Activated T-helper 2 cell treated with anti-CD3 and anti-CD28 coated beads, Interferon-gamma antibody, Interleukin-2, Interleukin-4, amounts not matched to agents 10 μg/mL and 5 μg/mL and 100 μg/mL, durations not matched to agents 14 hours and 24 hours and 36 hours (primary cell): ENCODE measurements at regions not wholly inside any gene's neighbourhood (a gene's known extent, or its start where the extent isn't known, plus 50 kb on each side); places are given as distances from the start of the nearest gene placed in this dataset.
"Not testable (repeated sequence)": the region's sequence is repeated elsewhere in the genome, so short reads cannot be mapped to it uniquely, and the experiment has no call there.

ENCODE experiments used
- DNase-seq: peaks from one replicate; pipeline ENCODE4 v3.0.0; 2021; ENCODE audit warnings: low spot score
- H3K27ac Mint-ChIP-seq: one replicate; pipeline ENCODE4 v1.8.0; 2021; ENCODE audit warnings: mixed read lengths
- H3K27me3 Mint-ChIP-seq: one replicate; pipeline ENCODE4 v1.8.0; 2021; ENCODE audit warnings: low read depth, mixed read lengths
- H3K36me3 Mint-ChIP-seq: one replicate; pipeline ENCODE4 v1.8.0; 2021; ENCODE audit warnings: low read depth, mixed read lengths
- H3K4me1 Mint-ChIP-seq: one replicate; pipeline ENCODE4 v1.8.0; 2021; ENCODE audit warnings: low read depth, mixed read lengths
- H3K4me3 Mint-ChIP-seq: one replicate; pipeline ENCODE4 v1.8.0; 2021; ENCODE audit warnings: low read depth, mild to moderate bottlenecking, moderate library complexity, mixed read lengths
- H3K9me3 Mint-ChIP-seq: one replicate; pipeline ENCODE4 v1.8.0; 2021; ENCODE audit warnings: mixed read lengths
- intact Hi-C: fragments of 100-400 bp; cut with micrococcal nuclease; formaldehyde crosslinking; loops from one replicate; pipeline ENCODE4 v1.15.1; 2023

DNA sequence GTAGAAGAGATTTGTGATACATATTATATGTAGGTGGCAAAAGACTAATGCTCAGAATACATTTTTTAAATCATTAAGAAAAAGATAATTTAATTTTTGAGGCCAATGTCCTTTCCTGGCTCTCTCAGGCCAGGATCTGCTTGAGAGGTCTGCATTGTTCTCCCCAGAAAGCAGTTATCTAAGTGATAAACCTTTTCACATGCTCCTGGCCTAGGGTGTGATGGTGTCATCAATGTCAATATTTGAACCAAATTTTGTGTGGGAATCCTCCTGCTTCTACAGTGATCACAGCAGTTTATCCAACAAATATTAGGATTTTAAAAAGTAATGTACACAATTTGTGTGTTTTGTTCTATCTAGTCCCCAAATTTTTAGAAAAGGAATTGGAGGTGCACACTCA is 166.6 kb downstream of the DIRAS2 start:
- intact Hi-C loops = no loop called here
- no peak for DNase-seq
- Mint-ChIP-seq H3K27me3 (peaks cover 11% of the 10 kb centered on the region), H3K4me1 (no peaks in the 10 kb centered on the region), H3K4me3 (no peak overlapping the region), H3K36me3 (no peaks in the 10 kb centered on the region), H3K27ac (no peak overlapping the region), H3K9me3 (no peaks in the 10 kb centered on the region)

DNA sequence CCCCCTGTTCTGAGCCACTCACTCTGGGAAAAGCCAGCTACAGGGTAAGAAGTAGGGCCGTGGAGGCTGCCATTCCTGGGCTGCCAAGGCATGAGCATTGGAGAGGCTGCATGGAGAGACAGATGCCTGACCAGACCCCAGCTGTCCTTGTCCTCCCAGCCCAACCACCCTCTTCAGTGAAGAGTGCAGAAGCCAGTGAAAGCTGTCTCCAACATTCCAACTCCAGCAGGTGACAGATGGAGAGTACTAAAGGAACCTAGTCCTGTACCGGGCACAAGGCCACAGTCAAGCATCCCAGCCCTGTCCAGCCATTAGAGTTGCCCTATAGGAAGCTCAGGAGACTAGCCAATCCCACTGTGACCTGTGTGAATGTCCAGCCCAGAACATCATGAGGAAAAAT is 165.1 kb downstream of the DIRAS2 start:
- Mint-ChIP-seq H3K27me3 (peaks cover 9% of the 10 kb centered on the region), H3K36me3 (no peaks in the 10 kb centered on the region), H3K4me3 (no peak overlapping the region), H3K27ac (no peak overlapping the region), H3K9me3 (no peaks in the 10 kb centered on the region), H3K4me1 (no peaks in the 10 kb centered on the region)
- intact Hi-C loops = no loop called here
- no peak for DNase-seq

DNA sequence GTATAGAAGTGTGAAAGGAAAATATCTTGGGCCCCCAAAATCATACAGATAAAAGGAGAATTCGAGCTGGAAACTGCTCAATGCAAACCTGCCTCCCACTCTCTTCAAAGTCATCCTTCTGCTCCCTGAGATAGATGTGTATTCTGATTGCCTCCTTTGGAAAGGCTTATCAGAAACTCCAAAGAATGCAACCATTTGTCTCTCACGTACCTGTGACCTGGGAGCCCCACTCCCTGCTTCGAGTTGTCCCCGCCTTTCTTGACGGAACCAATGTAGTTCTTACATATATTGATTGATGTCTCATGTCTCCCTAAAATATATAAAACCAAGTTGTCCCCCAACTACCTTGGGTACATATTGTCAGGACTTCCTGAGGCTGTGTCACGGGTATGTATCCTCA is 163.8 kb downstream of the DIRAS2 start:
- no peaks in the 10 kb centered on the region for H3K9me3 Mint-ChIP-seq
- H3K4me1 Mint-ChIP-seq = no peaks in the 10 kb centered on the region
- no peak overlapping the region for H3K27ac Mint-ChIP-seq
- no peak overlapping the region for H3K4me3 Mint-ChIP-seq
- no peaks in the 10 kb centered on the region for H3K36me3 Mint-ChIP-seq
- no peak for DNase-seq
- intact Hi-C loops = no loop called here
- H3K27me3 Mint-ChIP-seq = peaks cover 9% of the 10 kb centered on the region

DNA sequence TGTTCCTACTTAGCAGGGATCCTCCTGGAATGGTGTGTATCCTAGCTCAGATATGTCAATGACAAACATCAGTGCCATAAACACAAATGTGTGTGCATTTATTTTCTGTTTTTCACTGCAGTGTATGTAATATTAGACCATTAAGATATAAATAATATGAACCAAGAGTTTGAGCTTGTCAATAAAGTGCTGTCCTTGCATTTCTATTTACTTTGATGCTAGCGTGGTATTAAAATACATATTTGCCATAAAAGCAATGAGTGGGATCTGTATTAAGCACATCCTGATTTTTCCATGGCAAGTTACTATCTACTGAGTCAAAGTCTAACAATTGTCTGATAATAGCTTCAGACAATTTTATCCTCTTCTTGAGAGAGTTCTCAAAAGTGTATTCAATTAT is 157.6 kb downstream of the DIRAS2 start:
- Mint-ChIP-seq H3K27ac (no peak overlapping the region), H3K4me3 (no peak overlapping the region), H3K36me3 (no peaks in the 10 kb centered on the region), H3K27me3 (peaks cover 2% of the 10 kb centered on the region), H3K4me1 (no peaks in the 10 kb centered on the region), H3K9me3 (no peaks in the 10 kb centered on the region)
- intact Hi-C loops = no loop called here
- DNase-seq = no peak

DNA sequence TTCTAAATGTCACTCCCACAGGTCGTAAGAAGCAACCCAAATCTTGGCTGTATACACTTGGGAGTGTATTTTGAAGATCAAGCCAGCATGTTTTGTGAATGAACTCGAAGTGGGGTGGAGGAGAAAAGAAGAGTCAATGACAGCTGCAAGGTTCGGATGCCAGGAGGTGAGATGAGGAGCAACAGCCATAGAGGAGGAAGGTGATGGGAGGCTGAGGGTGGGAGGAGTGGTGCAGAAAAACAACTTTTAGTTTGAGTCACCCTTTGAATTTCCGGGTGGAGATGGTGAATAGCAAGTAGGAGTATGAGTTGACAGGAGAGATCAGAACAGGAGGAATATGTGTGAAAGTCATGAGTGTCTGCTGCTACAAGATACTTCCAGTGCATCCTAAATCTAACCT is 153.6 kb downstream of the DIRAS2 start:
- DNase-seq = no peak
- Mint-ChIP-seq H3K9me3 (no peaks in the 10 kb centered on the region), H3K4me3 (no peak overlapping the region), H3K27me3 (peaks cover 4% of the 10 kb centered on the region), H3K4me1 (no peaks in the 10 kb centered on the region), H3K36me3 (no peaks in the 10 kb centered on the region), H3K27ac (no peak overlapping the region)
- intact Hi-C loops = no loop called here

DNA sequence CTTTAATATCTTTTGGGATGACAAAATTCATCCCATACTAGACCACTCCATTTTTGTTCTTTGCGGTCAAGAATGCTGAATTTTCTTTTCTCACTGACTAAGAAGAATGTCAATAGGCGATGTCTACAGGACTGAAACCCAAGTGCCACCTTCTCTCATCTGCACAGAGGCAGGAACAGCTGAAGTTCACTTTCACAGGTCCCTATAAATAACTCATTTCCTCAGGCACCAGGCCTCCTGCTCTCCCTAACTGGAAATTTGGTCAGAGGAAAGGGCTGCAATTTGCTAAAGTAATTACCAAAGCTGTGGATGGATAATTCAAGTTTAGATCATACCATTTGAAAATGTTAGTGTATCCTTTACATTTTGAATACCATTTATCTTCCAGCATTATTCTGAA is 142.9 kb downstream of the DIRAS2 start:
- no peaks in the 10 kb centered on the region for H3K36me3 Mint-ChIP-seq
- intact Hi-C loops = no loop called here
- no peaks in the 10 kb centered on the region for H3K9me3 Mint-ChIP-seq
- H3K27ac Mint-ChIP-seq = no peak overlapping the region
- H3K4me1 Mint-ChIP-seq = peaks cover 1% of the 10 kb centered on the region
- DNase-seq = no peak
- peaks cover 7% of the 10 kb centered on the region for H3K27me3 Mint-ChIP-seq
- H3K4me3 Mint-ChIP-seq = no peak overlapping the region

DNA sequence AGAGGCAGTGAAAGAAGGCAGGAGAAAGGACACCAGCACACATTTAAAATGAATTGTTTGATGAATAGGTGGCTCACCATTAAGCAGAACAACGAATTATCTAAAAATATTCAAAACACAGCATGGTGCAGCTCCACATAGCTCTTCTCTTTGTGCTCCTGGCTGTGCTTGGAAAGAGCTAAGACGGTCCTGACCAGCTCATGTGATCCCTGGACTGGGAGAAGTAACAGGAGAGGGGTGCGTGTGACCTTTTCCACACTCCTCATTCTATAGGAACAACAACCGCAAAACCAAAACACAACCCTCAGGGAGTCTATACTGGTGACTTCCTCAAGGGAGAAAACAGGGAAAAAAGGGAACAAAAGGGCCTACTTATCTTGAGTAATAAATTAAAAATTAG is 140.5 kb downstream of the DIRAS2 start:
- peaks cover 2% of the 10 kb centered on the region for H3K27me3 Mint-ChIP-seq
- H3K36me3 Mint-ChIP-seq = no peaks in the 10 kb centered on the region
- no peak overlapping the region for H3K4me3 Mint-ChIP-seq
- intact Hi-C loops = no loop called here
- H3K9me3 Mint-ChIP-seq = no peaks in the 10 kb centered on the region
- H3K4me1 Mint-ChIP-seq = peaks cover 4% of the 10 kb centered on the region
- DNase-seq = no peak
- H3K27ac Mint-ChIP-seq = no peak overlapping the region

DNA sequence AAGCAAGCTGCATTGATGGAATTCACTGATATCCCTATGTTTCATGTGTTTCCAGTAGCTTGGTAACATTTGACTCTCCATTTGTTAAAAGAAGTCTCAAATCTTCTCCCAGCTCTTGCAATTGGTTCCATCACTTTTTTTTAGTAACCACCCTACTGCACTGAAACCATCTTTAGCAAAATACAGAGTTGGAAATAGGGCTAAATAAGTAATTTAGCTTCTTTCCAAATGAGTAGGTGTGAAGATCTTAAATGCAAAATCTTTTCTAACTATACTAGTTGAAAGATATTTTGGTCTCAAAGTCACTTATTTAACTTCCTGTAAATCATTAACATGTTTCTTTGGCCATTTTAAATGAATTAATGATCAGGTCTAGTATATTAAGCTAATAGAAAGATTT is 138.1 kb downstream of the DIRAS2 start:
- H3K36me3 Mint-ChIP-seq = no peaks in the 10 kb centered on the region

DNA sequence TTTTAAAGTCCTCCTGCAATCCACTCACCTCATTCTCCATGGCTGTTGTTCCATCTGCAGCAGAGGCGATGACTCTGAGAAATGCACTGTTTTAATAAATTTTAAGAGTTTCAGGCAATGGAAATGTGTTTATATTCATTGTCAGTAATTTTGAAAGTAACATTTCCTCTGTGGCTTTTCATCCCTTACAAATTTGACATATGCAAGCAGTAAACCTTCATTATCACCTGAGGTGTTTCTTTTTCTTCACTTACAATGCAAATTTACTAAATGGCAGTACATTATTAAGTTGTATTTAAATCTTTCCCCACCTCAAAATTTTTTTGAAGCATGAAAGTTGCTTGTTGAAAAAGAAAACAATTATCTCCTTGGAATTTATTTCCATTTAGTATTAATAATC is 136.9 kb downstream of the DIRAS2 start:
- no peaks in the 10 kb centered on the region for H3K27me3 Mint-ChIP-seq
- H3K4me1 Mint-ChIP-seq = peaks cover 4% of the 10 kb centered on the region
- DNase-seq = no peak
- no peak overlapping the region for H3K4me3 Mint-ChIP-seq
- H3K27ac Mint-ChIP-seq = no peak overlapping the region
- no peaks in the 10 kb centered on the region for H3K9me3 Mint-ChIP-seq
- H3K36me3 Mint-ChIP-seq = no peaks in the 10 kb centered on the region
- intact Hi-C loops = no loop called here

More for the DNA sequence above, 138.1 kb downstream of the DIRAS2 start:
- intact Hi-C loops = no loop called here
- H3K4me3 Mint-ChIP-seq = no peak overlapping the region
- peaks cover 4% of the 10 kb centered on the region for H3K4me1 Mint-ChIP-seq
- no peak for DNase-seq
- no peak overlapping the region for H3K27ac Mint-ChIP-seq
- no peaks in the 10 kb centered on the region for H3K9me3 Mint-ChIP-seq
- no peaks in the 10 kb centered on the region for H3K27me3 Mint-ChIP-seq

DNA sequence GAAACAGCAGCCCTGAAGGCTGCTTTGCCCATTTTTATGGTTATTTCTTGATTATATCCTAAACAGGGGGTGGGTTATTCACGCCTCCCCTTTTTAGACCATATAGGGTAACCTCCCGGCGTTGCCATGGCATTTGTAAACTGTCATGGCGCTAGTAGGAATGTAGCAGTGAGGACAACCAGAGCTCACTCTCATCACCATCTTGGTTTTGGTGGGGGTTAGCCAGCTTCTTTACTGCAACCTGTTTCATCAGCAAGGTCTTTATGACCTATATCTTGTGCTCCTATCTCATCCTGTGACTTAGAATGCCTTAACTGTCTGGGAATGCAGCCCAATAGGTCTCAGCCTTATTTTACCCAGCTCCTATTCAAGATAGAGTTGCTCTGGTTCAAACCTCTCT is 136.2 kb downstream of the DIRAS2 start:
- H3K27me3 Mint-ChIP-seq, H3K36me3 Mint-ChIP-seq, intact Hi-C loops, DNase-seq, H3K27ac Mint-ChIP-seq, H3K4me3 Mint-ChIP-seq, H3K4me1 Mint-ChIP-seq, H3K9me3 Mint-ChIP-seq: not testable (repeated sequence)

DNA sequence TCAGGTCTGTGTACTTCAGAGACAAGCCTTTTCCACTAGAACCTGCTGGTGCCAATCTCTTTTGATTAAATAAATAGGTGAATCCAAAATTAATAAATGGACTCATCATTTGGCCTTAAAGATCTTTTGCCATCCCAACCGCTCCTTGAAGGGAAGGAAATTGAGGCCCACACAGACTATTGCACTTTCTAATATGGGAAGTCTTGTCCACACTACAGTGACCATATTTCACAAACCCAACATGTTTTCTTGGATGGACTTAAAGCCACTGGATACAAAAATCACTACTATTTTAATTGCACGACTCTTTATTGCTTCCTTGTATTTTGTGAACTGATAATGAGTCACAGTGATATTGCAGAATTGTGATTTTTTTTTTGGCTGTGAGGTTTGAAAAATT is 135.0 kb downstream of the DIRAS2 start:
- Mint-ChIP-seq H3K27me3 (peaks cover 3% of the 10 kb centered on the region), H3K4me3 (no peak overlapping the region), H3K36me3 (no peaks in the 10 kb centered on the region), H3K9me3 (no peaks in the 10 kb centered on the region), H3K27ac (no peak overlapping the region), H3K4me1 (peaks cover 4% of the 10 kb centered on the region)
- intact Hi-C loops = no loop called here
- DNase-seq = no peak

DNA sequence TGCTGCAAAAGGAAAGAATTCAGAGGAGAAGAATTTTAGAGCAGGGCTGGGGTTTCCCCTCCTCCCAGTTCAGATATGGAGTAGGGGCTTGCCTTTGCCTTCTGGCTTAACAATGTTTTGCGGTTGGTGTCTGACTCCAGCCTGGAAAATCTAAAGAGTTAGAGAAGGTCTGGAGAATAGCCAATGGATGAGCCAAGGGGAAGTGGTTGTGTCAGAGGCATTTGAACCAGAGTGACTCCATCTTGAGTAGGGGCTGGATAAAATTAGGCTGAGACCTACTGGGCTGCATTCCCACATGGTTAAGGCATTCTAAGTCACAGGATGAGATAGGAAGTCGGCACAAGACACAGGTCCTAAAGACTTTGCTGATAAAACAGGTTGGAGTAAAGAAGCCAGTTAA is 133.7 kb downstream of the DIRAS2 start:
- intact Hi-C loops = no loop called here
- H3K36me3 Mint-ChIP-seq = no peaks in the 10 kb centered on the region
- DNase-seq = no peak
- H3K27ac Mint-ChIP-seq = no peak overlapping the region
- no peaks in the 10 kb centered on the region for H3K9me3 Mint-ChIP-seq
- peaks cover 3% of the 10 kb centered on the region for H3K27me3 Mint-ChIP-seq
- peaks cover 4% of the 10 kb centered on the region for H3K4me1 Mint-ChIP-seq
- H3K4me3 Mint-ChIP-seq = no peak overlapping the region

DNA sequence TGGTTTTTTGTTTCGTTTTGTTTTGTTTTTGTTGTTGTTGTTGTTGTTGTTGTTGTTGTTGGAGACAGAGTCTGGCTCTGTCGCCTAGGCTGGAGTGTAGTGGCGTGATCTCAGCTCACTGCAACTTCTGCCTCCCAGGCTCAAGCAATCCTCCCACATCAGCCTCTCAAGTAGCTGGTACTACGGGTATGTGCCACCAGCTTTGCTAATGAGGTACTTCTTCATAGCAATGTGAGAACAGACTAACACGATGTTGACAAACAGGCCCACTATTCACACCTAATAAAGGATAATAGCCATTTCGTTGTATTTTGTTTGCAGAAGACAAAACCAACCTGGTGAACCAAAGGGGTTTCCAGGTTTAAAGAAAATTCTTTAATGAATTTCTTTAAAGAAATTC is 130.9 kb downstream of the DIRAS2 start:
- H3K27me3 Mint-ChIP-seq = peaks cover 4% of the 10 kb centered on the region
- no peak for DNase-seq
- H3K36me3 Mint-ChIP-seq = no peaks in the 10 kb centered on the region
- H3K27ac Mint-ChIP-seq = no peak overlapping the region
- peaks cover 1% of the 10 kb centered on the region for H3K4me1 Mint-ChIP-seq
- H3K9me3 Mint-ChIP-seq = no peaks in the 10 kb centered on the region
- intact Hi-C loops = no loop called here
- no peak overlapping the region for H3K4me3 Mint-ChIP-seq

DNA sequence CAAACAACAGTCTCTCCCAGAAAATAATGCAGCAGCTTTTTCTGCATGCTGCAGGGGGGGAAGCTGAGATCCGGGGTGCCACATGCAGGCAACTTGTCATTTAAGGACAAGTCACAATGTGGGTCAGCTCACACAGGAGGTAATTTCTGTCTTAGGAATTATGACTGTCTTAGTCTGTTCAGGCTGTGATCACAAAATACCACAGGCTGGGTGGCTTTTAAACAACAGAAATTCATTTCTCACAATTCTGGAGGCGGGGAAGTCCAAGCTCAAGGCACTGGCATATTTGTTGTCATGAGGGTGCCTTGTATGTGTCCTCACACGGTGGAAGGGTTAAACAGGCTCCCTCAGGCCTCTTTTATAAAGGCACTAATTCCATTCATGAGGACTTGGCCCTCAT is 127.7 kb downstream of the DIRAS2 start:
- H3K27me3 Mint-ChIP-seq = peaks cover 6% of the 10 kb centered on the region
- intact Hi-C loops = no loop called here
- H3K9me3 Mint-ChIP-seq = no peaks in the 10 kb centered on the region
- no peak overlapping the region for H3K27ac Mint-ChIP-seq
- H3K4me1 Mint-ChIP-seq = peaks cover 1% of the 10 kb centered on the region
- no peaks in the 10 kb centered on the region for H3K36me3 Mint-ChIP-seq
- no peak for DNase-seq
- H3K4me3 Mint-ChIP-seq = no peak overlapping the region
